Chondrocyte (in vitro differentiated cells): ENCODE measurements at regions not wholly inside any gene's neighbourhood (a gene's known extent, or its start where the extent isn't known, plus 50 kb on each side); places are given as distances from the start of the nearest gene placed in this dataset.

Experiments used
- DNase-seq: peaks from one replicate; pipeline ENCODE4 v3.0.0; 2021; ENCODE audit warnings: mixed read lengths, low spot score
- H3K27ac Mint-ChIP-seq: one replicate; pipeline ENCODE4 v1.8.0; 2021; ENCODE audit warnings: mild to moderate bottlenecking, moderate library complexity, mixed read lengths; ENCODE audit not compliant: unreplicated experiment
- H3K27me3 Mint-ChIP-seq: 2 replicates; pipeline ENCODE4 v1.8.0; 2021; ENCODE audit warnings: low read depth, mixed read lengths
- H3K36me3 Mint-ChIP-seq: 2 replicates; pipeline ENCODE4 v1.8.0; 2021; ENCODE audit warnings: low read depth, mixed read lengths
- H3K4me1 Mint-ChIP-seq: 2 replicates; pipeline ENCODE4 v1.8.0; 2021; ENCODE audit warnings: low read depth, mild to moderate bottlenecking, mixed read lengths
- H3K4me3 Mint-ChIP-seq: one replicate; pipeline ENCODE4 v1.8.0; 2021; ENCODE audit warnings: mild to moderate bottlenecking, moderate library complexity, mixed read lengths; ENCODE audit not compliant: unreplicated experiment
- H3K9me3 Mint-ChIP-seq: 2 replicates; pipeline ENCODE4 v1.8.0; 2021; ENCODE audit warnings: low read depth, mixed read lengths
- TF ChIP-seq, protein P1 (sequence below): fragments of 200-600 bp; sonication (generic); IDR thresholded peaks from 2 replicates; pipeline ENCODE4 v1.5.0; 2021; ENCODE audit warnings: antibody characterized with exemption, mild to moderate bottlenecking, moderate library complexity

DNA sequence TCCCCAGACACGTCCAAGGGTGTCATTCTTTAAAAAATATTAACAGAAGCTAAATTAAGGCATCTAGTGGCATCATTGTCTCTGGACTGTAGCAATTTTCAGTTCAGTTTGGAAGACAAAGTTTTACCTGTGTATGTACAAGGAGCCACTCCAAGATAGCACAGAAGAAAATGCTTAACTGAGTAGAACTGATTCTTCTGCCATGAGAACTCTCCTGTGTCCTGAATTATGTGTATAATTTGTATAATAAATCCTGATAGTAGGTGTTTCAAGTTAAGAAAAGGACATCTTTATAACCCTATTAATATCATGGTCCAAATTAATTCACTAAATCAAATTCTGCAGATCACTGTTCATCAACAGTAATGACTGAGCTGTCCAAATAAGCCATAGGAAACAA lies 1104.0 kb downstream of the XPNPEP1 start:
- Mint-ChIP-seq H3K4me3 (no peak overlapping the region), H3K27me3 (no peaks in the 10 kb centered on the region)
- TF ChIP-seq, protein P1, sequence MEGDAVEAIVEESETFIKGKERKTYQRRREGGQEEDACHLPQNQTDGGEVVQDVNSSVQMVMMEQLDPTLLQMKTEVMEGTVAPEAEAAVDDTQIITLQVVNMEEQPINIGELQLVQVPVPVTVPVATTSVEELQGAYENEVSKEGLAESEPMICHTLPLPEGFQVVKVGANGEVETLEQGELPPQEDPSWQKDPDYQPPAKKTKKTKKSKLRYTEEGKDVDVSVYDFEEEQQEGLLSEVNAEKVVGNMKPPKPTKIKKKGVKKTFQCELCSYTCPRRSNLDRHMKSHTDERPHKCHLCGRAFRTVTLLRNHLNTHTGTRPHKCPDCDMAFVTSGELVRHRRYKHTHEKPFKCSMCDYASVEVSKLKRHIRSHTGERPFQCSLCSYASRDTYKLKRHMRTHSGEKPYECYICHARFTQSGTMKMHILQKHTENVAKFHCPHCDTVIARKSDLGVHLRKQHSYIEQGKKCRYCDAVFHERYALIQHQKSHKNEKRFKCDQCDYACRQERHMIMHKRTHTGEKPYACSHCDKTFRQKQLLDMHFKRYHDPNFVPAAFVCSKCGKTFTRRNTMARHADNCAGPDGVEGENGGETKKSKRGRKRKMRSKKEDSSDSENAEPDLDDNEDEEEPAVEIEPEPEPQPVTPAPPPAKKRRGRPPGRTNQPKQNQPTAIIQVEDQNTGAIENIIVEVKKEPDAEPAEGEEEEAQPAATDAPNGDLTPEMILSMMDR, result no peak

DNA sequence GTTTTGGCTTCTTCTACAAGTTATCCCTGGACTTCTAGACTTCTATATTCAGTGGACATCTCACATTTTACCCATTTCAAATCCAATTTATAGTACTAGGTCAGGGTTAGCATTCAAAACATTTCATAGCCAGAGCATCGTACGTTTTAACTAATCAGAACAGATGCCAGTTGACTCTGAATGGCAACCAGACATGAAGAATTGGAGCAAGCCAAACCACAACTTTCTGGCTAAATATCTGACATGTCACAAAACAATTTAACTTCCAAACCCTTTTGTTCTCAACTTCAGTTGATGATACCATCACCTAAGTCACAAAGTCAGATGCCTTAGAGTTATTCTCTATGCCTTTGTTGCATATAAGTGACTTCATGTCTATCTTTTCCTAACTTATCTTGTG lies 1105.7 kb downstream of the XPNPEP1 start:
- TF ChIP-seq, protein P1, result no peak
- H3K27ac Mint-ChIP-seq, result no peak overlapping the region
- H3K9me3 Mint-ChIP-seq, result peaks cover 8% of the 10 kb centered on the region
- DNase-seq, result no peak
- no peaks in the 10 kb centered on the region for H3K4me1 Mint-ChIP-seq
- H3K27me3 Mint-ChIP-seq, result no peaks in the 10 kb centered on the region
- no peak overlapping the region for H3K4me3 Mint-ChIP-seq
- H3K36me3 Mint-ChIP-seq, result no peaks in the 10 kb centered on the region

More for the DNA sequence above, 1104.0 kb downstream of the XPNPEP1 start:
- Mint-ChIP-seq H3K4me1 (no peaks in the 10 kb centered on the region), H3K36me3 (no peaks in the 10 kb centered on the region), H3K27ac (no peak overlapping the region), H3K9me3 (peaks cover 8% of the 10 kb centered on the region)
- no peak for DNase-seq

DNA sequence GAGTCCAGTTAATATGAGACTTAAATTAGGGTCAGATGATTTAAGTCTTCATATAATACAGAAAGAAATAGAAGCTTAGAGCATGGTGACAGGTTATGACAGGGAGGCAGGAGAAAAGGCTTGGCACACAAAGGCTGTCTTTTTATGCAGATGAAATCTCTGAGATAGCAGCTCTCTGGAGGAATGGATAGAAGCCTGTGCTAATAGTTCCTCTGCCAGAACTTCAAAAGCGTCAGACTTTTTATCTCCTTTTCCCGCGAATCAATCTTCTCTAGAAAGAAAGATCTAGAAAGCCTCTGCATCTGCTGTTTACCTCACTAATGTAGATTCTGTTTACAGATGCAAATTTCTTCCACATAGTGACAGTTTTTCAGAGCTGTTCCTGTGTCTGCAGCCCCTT lies 1106.2 kb downstream of the XPNPEP1 start:
- no peaks in the 10 kb centered on the region for H3K4me1 Mint-ChIP-seq

DNA sequence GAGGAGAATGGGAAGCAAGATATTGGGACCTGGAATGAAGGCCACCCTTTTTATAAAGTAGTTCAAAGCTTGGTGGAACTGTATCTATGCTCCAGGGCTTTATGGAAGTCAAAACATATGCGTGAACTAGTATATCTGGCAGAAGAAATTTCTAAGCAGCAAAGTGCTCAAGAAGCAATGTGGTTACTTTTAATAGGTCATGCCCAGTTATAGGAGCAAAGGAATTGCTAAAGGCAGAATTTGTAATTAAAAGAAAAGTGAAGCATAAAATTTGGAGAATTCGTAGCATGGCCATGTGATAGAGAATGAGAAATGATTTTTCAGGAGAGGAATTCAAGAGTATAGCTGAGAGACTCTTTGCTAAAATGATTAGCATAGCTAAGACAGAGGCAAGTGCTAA lies 1110.4 kb downstream of the XPNPEP1 start:
- H3K27ac Mint-ChIP-seq, result no peak overlapping the region
- H3K36me3 Mint-ChIP-seq, result no peaks in the 10 kb centered on the region
- DNase-seq, result no peak
- peaks cover 8% of the 10 kb centered on the region for H3K9me3 Mint-ChIP-seq
- TF ChIP-seq, protein P1, result no peak
- no peak overlapping the region for H3K4me3 Mint-ChIP-seq
- H3K27me3 Mint-ChIP-seq, result no peaks in the 10 kb centered on the region
- no peaks in the 10 kb centered on the region for H3K4me1 Mint-ChIP-seq

More for the DNA sequence above, 1106.2 kb downstream of the XPNPEP1 start:
- H3K27me3 Mint-ChIP-seq, result no peaks in the 10 kb centered on the region
- no peak overlapping the region for H3K27ac Mint-ChIP-seq
- peaks cover 8% of the 10 kb centered on the region for H3K9me3 Mint-ChIP-seq
- no peaks in the 10 kb centered on the region for H3K36me3 Mint-ChIP-seq
- TF ChIP-seq, protein P1, result no peak
- H3K4me3 Mint-ChIP-seq, result no peak overlapping the region
- no peak for DNase-seq

DNA sequence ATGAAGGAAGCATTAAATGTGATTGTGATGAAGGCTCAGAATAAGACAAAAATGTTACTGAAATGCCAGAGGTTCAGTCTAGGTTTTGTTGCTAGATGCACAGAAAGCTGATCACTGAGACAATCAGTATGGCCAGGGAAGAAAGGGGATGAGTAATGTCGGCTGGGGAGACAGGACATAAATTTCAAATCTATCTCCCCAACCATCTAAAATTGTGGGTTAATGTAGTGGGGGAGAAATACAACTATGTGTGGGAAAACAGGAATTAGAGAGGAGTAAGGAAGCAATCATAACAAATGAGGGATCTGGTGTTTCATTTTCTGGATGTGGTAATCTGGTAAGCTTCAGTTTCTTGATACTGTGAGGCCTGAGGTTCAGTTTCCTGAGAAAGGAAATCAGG lies 1111.0 kb downstream of the XPNPEP1 start:
- no peaks in the 10 kb centered on the region for H3K4me1 Mint-ChIP-seq
- peaks cover 12% of the 10 kb centered on the region for H3K9me3 Mint-ChIP-seq
- no peaks in the 10 kb centered on the region for H3K27me3 Mint-ChIP-seq
- DNase-seq, result no peak
- H3K27ac Mint-ChIP-seq, result no peak overlapping the region
- TF ChIP-seq, protein P1, result no peak
- no peak overlapping the region for H3K4me3 Mint-ChIP-seq
- H3K36me3 Mint-ChIP-seq, result no peaks in the 10 kb centered on the region
